Suppressor macrophage (primary cell): ENCODE measurements at regions not wholly inside any gene's neighbourhood (a gene's known extent, or its start where the extent isn't known, plus 50 kb on each side); places are given as distances from the start of the nearest gene placed in this dataset.
"Not testable (repeated sequence)": the region's sequence is repeated elsewhere in the genome, so short reads cannot be mapped to it uniquely, and the experiment has no call there.

Source experiments
- DNase-seq, 4 experiments: peaks; one replicate each; pipeline ENCODE4 v3.0.0-alpha.2; 2020 to 2022

GRCh38 chr7:89773611-89774010, 380.7 kb upstream of the STEAP1 start:
- DNase-seq = no peak

DNA sequence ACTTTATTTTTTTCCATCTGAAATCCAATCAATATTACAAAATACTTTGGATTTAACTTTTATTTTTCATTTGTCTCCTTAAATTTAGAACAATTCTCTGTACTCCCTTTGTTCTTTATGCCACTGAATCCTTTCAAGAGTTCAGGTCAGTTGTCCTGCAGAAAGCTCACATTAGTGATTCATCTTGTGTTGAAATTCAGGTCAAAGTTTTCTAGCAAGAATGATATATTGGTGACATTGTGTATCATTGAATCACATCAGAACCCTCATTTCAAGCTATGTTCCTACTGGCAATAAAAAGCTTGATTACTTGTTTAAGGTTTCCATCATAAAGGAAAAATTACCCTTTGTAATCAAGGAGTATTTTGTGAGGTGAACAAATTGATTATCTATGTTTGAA, 378.8 kb upstream of the STEAP1 start:
- DNase-seq = no peak

DNA sequence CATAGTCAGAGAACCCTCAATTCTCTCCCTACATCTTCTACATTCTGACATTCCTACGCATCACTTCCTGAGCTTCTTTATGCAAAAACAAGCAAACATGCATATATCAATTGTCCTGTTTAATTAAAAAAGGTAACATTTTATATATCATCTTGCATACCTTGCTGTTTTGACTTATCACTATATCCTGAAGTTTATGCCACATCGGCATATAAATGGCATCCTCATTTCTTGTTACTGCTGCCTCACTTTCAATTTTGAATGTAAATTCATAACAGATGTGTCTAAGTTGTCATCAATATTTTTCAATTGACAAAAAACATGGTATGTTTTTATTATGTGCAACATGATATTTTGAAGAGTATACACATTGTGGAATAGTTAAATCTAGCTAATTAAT, 377.3 kb upstream of the STEAP1 start:
- no peak for DNase-seq

DNA sequence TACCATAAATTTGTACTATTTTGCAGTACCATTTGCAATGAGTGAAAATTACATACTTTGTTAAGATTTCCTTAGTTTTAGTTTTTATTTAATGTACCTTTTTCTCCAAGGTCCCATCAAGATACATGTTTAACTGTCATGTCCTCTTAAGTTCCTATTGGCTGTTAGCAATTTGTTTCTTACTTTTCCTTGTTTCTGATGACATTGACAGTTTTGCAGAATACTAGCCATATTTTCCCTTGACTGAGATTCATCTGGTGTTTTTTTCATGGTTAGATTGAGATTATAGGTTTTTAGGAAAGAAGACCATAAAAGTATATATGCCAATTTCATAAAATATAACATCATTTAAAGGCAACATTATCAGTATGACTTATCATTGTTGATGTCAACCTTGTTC, 376.8 kb upstream of the STEAP1 start:
- DNase-seq = no peak

GRCh38 chr7:89780291-89780690, 374.0 kb upstream of the STEAP1 start:
- no peak for DNase-seq

DNA sequence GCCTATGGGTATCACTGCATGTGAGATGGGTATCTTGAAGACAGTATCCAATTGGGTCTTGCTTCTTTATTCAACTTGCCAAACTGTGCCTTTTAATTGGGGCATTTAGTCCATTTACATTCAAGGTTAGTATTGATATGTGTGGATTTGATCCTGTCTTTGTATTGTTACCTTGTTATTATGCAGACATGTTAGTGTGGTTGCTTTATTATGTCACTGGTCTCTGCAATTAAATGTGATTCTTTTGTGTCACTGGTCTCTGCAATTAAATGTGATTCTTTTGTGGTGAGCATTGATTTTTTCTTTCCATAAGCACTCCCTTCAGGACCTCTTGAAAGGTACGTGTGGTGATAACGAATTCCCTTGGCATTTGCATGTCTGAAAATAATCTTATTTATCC, 357.8 kb upstream of the STEAP1 start:
- no peak for DNase-seq

- no peak for DNase-seq
Measured at GRCh38 chr7:89797965-89798598, 356.2 kb upstream of the STEAP1 start.

- no peak for DNase-seq
Measured at GRCh38 chr7:89798599-89798996, 355.7 kb upstream of the STEAP1 start.

DNA sequence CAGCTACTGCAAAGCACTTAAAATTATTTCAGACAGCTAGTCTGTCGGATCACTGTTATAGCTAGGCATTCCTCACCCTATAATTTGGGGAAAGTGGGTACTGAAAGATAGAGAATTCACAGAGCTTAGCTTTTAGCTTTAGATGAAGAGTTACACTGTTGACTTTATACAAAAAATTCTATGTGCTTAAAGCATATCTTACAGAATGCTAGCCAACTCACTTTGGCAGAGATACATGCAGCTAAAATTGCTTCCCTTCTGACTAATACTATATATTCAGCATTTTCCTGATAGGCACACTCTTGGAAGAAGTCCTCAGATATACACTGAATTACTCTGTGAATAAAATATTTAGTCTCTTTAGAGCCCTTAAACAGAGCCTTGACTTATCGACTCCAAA, 353.5 kb upstream of the STEAP1 start:
- no peak for DNase-seq

DNA sequence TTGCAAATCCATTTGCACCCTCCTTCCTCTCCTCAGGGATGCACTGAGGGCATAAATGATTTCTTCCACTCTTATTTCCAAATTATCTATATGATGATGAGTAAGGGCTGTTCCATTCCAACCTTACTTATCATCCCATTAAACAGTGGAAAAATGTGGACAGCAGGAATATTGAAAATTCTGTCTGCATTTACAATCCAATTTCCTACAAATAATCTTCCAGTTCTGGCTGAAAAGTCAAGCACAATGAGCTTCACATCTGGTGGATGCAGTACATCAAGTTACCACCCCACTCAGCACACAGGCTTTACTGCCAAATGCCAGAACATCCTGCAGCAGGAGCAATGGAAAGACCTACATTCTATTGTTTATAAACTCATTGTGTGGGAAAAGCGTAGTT, 345.0 kb upstream of the STEAP1 start:
- no peak for DNase-seq

DNA sequence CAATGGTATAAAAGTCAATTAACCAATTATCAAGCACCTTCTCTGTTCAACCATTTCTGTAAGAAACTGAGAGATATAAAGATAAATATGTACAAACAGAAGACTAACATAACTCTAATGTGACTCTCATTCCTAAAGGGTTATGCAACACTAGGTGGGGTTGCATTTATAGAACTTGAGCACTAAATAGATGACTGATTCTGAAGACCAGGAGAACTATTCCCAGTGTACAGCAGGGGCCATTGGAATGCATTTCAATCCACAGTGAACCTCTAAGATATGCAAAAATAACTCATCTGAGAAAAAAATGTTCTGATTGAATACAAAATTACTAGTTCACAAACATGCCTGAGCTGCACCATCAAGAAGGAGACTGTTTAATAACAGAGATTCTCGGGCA, 341.2 kb upstream of the STEAP1 start:
- no peak for DNase-seq

DNA sequence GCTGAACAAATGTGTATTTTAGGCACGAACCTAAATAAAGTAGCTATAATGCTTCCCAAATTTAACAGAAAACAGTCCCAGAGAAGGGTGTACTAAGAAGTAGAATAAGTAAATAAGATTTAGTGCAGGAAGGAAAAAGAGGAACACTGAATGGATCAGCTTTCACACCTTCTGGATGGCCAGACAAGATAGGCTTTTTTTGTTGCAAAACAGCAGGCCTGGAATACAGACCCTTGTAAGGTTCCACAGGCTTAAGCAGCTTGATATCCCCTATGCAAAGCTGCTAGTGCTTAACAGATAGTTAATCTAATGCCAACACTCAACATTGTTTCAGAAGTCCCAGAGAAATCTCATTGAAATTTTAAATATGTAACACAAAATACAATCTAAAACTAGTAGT, 328.1 kb upstream of the STEAP1 start:
- DNase-seq = no peak

GRCh38 chr7:89826557-89826956, 327.7 kb upstream of the STEAP1 start:
- no peak for DNase-seq

GRCh38 chr7:89837515-89837914, 316.8 kb upstream of the STEAP1 start:
- DNase-seq = no peak

- DNase-seq = no peak
Measured at GRCh38 chr7:89839329-89839728, 314.9 kb upstream of the STEAP1 start.

DNA sequence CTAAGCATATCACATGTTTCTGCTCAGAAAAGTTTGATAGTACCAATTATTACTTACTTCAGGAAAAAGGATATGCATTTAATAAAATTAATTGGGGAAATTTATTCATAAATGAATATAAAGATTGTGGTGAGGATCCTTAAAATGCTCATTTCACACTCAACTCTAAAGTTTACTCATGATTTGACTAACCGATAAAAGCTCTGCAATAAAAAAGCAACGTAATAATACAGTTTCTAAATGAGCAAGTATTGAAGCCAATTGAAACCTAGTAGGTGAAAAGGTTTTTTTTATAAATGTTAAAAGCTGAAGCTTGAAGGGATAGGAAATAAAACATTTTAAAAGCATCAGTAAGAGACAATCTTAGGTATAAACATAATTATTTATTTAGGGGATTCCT, 308.3 kb upstream of the STEAP1 start:
- DNase-seq = no peak

- DNase-seq = no peak
Measured at GRCh38 chr7:89849052-89849451, 305.2 kb upstream of the STEAP1 start.

- DNase-seq = not testable (repeated sequence)
Measured at GRCh38 chr7:89857053-89857452, 297.2 kb upstream of the STEAP1 start.

- DNase-seq = no peak
Measured at GRCh38 chr7:89857767-89858166, 296.5 kb upstream of the STEAP1 start.

- DNase-seq = no peak
Measured at GRCh38 chr7:89887489-89887888, 266.8 kb upstream of the STEAP1 start.

- DNase-seq = no peak
Measured at GRCh38 chr7:89908736-89909135, 245.5 kb upstream of the STEAP1 start.

DNA sequence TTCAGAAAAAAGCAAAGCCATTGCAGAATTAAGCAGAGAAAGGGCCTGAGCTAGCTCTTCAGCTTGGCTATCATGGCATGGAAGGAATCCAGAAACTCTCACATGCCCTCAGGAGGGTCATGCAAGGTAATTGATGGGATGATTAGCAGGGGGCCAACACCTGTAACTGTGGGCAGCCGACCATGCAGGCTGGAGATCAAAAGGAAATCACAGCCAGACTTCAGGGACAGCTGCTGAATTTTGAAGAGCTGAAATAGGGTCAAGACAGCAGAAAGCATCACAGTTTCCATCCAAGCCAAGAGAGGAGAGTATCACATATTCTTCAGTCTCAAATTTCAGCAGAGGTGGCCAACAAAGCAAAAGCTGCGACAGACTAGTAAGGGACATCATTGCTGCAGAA, 239.6 kb upstream of the STEAP1 start:
- no peak for DNase-seq

GRCh38 chr7:89926194-89926593, 228.1 kb upstream of the STEAP1 start:
- DNase-seq = no peak

GRCh38 chr7:89926701-89927100, 227.6 kb upstream of the STEAP1 start:
- DNase-seq = no peak

- DNase-seq = no peak
Measured at GRCh38 chr7:89927762-89928161, 226.5 kb upstream of the STEAP1 start.

GRCh38 chr7:89928451-89928850, 225.8 kb upstream of the STEAP1 start:
- no peak for DNase-seq
